ENCODE measurements at regions not wholly inside any gene's neighbourhood (a gene's known extent, or its start where the extent isn't known, plus 50 kb on each side); places are given as distances from the start of the nearest gene placed in this dataset.

- TF ChIP-seq EZH2 (IDR thresholded peaks at IDR 0.05; ENCODE audit: borderline replicate concordance) (no peak), CTCF (IDR thresholded peaks at IDR 0.05; ENCODE audit: poor library complexity) (no peak), EZH2phosphoT487 (IDR thresholded peaks at IDR 0.05; ENCODE audit: low read depth, severe bottlenecking, unreplicated experiment) (no peak)
Measured at GRCh38 chr6:139597771-139598755, 223.6 kb upstream of the CITED2 start.

Data from hepatocyte (in vitro differentiated cells).